Mesodermal cell (in vitro differentiated cells): ENCODE measurements at regions not wholly inside any gene's neighbourhood (a gene's known extent, or its start where the extent isn't known, plus 50 kb on each side); places are given as distances from the start of the nearest gene placed in this dataset.

Experiments used
- H3K27ac ChIP-seq: 2 replicates; pipeline ENCODE4 v1.7.0; 2013; ENCODE audit warnings: mild to moderate bottlenecking, low read depth, low read length, moderate library complexity; ENCODE audit not compliant: severe bottlenecking
- H3K36me3 ChIP-seq: 2 replicates; pipeline ENCODE4 v1.7.1; 2013; ENCODE audit warnings: mild to moderate bottlenecking, low read length, moderate library complexity; ENCODE audit not compliant: control insufficient read depth, insufficient read depth
- H3K4me1 ChIP-seq: one replicate; pipeline ENCODE4 v1.7.1; 2013; ENCODE audit warnings: mild to moderate bottlenecking, low read length; ENCODE audit not compliant: insufficient read depth, control insufficient read depth, poor library complexity, severe bottlenecking
- H3K4me3 ChIP-seq: 2 replicates; pipeline ENCODE4 v1.7.0; 2013; ENCODE audit warnings: low read length, control low read depth, mild to moderate bottlenecking; ENCODE audit not compliant: insufficient read depth, poor library complexity, severe bottlenecking; ENCODE audit errors: extremely low read depth
- H3K9me3 ChIP-seq: 2 replicates; pipeline ENCODE4 v1.7.1; 2013; ENCODE audit warnings: mild to moderate bottlenecking, low read length, moderate library complexity; ENCODE audit not compliant: control insufficient read depth
- WGBS, 2 experiments: methylation state at CpG; one replicate each; pipeline ENCODE4 v1.1.5; 2013; ENCODE audit warnings: missing lambda C conversion rate in 2 of 2; ENCODE audit not compliant: insufficient coverage in 2 of 2; 5-methylcytosine and 5-hydroxymethylcytosine counted together

- no peaks in the 10 kb centered on the region for H3K9me3 ChIP-seq
- 60 to 83% methylated on average over 1 to 11 of the region's 13 CpGs for WGBS, 2 experiments
- H3K4me1 ChIP-seq, result no peaks in the 10 kb centered on the region
- no peaks in the 10 kb centered on the region for H3K36me3 ChIP-seq
- H3K27ac ChIP-seq, result no peak overlapping the region
- H3K4me3 ChIP-seq, result no peak overlapping the region
Measured at GRCh38 chr17:77654850-77655249, 303.7 kb upstream of the TNRC6C start.

- 83 to 84% methylated on average over 2 to 4 of the region's 9 CpGs for WGBS, 2 experiments
- H3K4me1 ChIP-seq, result no peaks in the 10 kb centered on the region
- no peaks in the 10 kb centered on the region for H3K36me3 ChIP-seq
- H3K9me3 ChIP-seq, result no peaks in the 10 kb centered on the region
- H3K4me3 ChIP-seq, result no peak overlapping the region
- H3K27ac ChIP-seq, result no peak overlapping the region
Measured at GRCh38 chr17:77656054-77656453, 302.4 kb upstream of the TNRC6C start.

DNA sequence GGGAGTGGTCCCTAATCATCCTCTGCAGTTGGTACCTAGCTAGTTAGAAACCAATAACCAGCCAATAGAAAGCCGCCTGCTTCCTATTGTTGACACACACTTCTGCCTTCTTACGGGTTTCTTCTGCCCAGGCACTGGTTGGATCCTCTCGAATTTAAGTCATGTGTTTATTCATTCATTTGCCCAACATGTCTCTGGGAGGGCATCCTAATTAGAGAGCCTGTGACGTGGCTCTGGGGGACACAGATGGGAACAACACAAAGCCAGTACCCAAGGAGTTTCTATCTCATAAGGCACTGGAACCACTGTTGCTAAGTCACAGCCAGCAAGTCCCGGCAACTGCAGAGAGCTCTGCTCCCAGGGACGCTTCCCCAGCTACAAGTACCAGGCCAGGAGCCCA is 300.7 kb upstream of the TNRC6C start:
- H3K4me1 ChIP-seq, result no peaks in the 10 kb centered on the region

DNA sequence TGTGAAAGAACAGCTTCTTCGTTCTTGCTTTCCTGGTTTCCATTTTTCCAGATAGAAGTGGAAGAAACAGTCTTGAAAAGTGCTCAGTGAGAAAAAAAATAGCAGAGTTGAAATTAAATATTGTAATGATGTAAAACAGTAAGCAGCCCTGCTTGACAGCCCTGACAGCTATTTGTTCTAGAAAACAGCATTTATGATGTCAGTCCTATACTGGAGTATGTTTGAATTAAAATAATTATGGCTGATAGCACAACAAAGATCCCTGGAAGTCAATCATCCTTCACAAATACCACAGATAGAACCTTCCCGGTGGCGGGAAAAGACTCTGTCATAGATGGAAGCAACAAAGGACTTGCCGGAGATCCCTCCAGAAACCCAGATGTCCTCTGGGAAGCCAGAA is 298.0 kb upstream of the TNRC6C start:
- no peak overlapping the region for H3K4me3 ChIP-seq
- H3K27ac ChIP-seq, result no peak overlapping the region
- 90 to 94% methylated on average over 2 to 3 of the region's 4 CpGs for WGBS, 2 experiments
- peaks cover 5% of the 10 kb centered on the region for H3K9me3 ChIP-seq
- no peaks in the 10 kb centered on the region for H3K4me1 ChIP-seq
- no peaks in the 10 kb centered on the region for H3K36me3 ChIP-seq

More for the DNA sequence above, 300.7 kb upstream of the TNRC6C start:
- H3K9me3 ChIP-seq, result no peaks in the 10 kb centered on the region
- no peaks in the 10 kb centered on the region for H3K36me3 ChIP-seq
- WGBS, 2 experiments, result 85 to 87% methylated on average over 6 of the region's 6 CpGs
- no peak overlapping the region for H3K27ac ChIP-seq
- no peak overlapping the region for H3K4me3 ChIP-seq

- no peaks in the 10 kb centered on the region for H3K36me3 ChIP-seq
- 100% methylated on average over 1 to 2 of the region's 4 CpGs for WGBS, 2 experiments
Measured at GRCh38 chr17:77662833-77663232, 295.7 kb upstream of the TNRC6C start.

DNA sequence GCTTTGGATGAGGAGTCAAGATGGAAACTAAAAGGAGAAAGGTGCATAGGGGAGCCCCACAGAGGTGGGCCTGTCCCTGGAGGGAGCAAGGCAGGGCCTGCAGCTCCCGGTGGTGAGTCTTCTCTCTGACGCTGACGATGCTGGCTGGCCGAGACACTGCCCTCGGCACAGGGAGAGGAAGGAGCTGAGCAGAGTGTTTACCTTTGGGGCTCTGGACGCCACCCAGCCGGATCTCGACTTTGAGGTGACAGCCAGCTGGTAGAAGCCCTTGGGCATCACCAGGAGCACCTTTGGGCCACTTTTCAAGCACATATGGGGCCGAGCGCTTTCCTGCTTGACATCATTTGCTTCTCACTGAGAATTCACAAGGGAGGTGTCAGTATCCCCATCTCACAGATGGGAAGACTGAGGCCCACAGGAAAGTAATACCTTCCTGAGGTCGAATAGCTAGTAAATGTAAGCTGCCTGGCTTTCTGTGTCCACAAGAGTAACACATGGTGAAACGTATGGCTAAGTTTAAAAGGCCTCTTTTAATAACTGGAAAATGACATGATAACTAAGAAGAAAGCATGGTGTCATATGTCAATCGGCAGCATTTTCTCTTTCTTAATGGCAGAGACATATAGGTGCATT is 294.3 kb upstream of the TNRC6C start:
- WGBS, 2 experiments, result 92 to 93% methylated on average over 6 to 12 of the region's 13 CpGs
- peaks cover 3% of the 10 kb centered on the region for H3K4me1 ChIP-seq
- H3K36me3 ChIP-seq, result no peaks in the 10 kb centered on the region
- no peak overlapping the region for H3K4me3 ChIP-seq
- H3K9me3 ChIP-seq, result peaks cover 8% of the 10 kb centered on the region
- H3K27ac ChIP-seq, result no peak overlapping the region

More at GRCh38 chr17:77662833-77663232, 295.7 kb upstream of the TNRC6C start:
- H3K4me3 ChIP-seq, result no peak overlapping the region
- H3K27ac ChIP-seq, result no peak overlapping the region
- peaks cover 6% of the 10 kb centered on the region for H3K9me3 ChIP-seq
- H3K4me1 ChIP-seq, result peaks cover 3% of the 10 kb centered on the region

GRCh38 chr17:77665833-77666232 is 292.7 kb upstream of the TNRC6C start:
- no peaks in the 10 kb centered on the region for H3K36me3 ChIP-seq
- H3K9me3 ChIP-seq, result peaks cover 8% of the 10 kb centered on the region
- H3K27ac ChIP-seq, result no peak overlapping the region
- H3K4me1 ChIP-seq, result peaks cover 3% of the 10 kb centered on the region
- no peak overlapping the region for H3K4me3 ChIP-seq
- WGBS, 2 experiments, result 88 to 90% methylated on average over 2 to 3 of the region's 3 CpGs

- Histone ChIP-seq H3K27ac (no peak overlapping the region), H3K9me3 (peaks cover 8% of the 10 kb centered on the region), H3K4me3 (no peak overlapping the region), H3K4me1 (peaks cover 3% of the 10 kb centered on the region), H3K36me3 (no peaks in the 10 kb centered on the region)
- 93 to 94% methylated on average over 2 to 6 of the region's 6 CpGs for WGBS, 2 experiments
Measured at GRCh38 chr17:77666462-77666861, 292.0 kb upstream of the TNRC6C start.

DNA sequence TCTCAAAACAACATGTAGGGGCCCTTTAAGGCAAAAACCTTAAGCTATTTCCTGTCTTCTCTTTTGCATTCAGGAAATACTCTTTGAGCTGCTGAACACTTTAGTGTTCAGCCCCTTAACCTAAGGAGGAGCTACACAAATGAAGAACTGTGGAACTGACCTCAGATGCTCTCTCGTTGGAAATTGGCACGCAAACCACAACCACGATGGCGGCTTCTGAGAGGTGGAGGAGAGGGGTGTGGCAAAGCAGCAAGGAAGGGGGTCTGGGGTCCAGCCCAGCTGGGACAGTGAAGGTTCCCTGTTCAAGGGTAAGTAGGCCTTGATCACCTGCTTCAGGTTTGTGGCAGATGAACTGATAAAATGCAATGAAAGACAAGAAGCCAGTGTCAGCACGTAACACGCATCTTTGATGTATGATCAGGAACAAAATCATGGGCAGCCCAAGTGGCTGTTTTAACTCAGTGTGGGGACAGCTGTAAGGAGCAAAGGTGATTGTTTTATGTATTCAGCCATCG is 291.6 kb upstream of the TNRC6C start:
- no peak overlapping the region for H3K4me3 ChIP-seq
- no peak overlapping the region for H3K27ac ChIP-seq

GRCh38 chr17:77667478-77667877 is 291.0 kb upstream of the TNRC6C start:
- peaks cover 3% of the 10 kb centered on the region for H3K4me1 ChIP-seq
- H3K36me3 ChIP-seq, result no peaks in the 10 kb centered on the region
- H3K4me3 ChIP-seq, result no peak overlapping the region
- peaks cover 8% of the 10 kb centered on the region for H3K9me3 ChIP-seq
- H3K27ac ChIP-seq, result no peak overlapping the region
- 80 to 88% methylated on average over 1 of the region's 1 CpG for WGBS, 2 experiments

More for the DNA sequence above, 291.6 kb upstream of the TNRC6C start:
- WGBS, 2 experiments, result 93 to 96% methylated on average over 6 of the region's 7 CpGs
- peaks cover 8% of the 10 kb centered on the region for H3K9me3 ChIP-seq
- H3K36me3 ChIP-seq, result no peaks in the 10 kb centered on the region
- peaks cover 3% of the 10 kb centered on the region for H3K4me1 ChIP-seq

DNA sequence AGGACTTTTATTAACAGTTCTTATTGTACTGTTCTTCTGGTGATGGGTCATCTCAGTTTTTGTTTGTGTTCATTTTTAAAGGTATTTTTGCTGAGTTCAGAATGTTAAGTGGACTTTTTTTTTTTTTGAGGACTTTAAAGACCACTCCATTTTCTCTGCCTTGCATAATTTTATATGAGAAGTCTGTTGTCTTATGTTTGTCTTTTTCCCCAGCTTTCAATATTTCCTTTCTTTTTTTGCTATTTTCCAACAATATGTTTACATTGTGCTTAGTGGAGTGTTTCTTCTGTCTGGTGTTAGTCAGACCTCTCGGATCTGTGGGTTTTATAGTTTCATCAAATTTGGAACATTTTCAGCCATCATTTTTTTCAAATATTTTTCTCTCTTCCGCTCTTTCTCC is 290.0 kb upstream of the TNRC6C start:
- Histone ChIP-seq H3K4me1 (peaks cover 3% of the 10 kb centered on the region), H3K9me3 (peaks cover 3% of the 10 kb centered on the region), H3K4me3 (no peak overlapping the region), H3K36me3 (no peaks in the 10 kb centered on the region), H3K27ac (no peak overlapping the region)
- no CpG with 5 or more reads among the region's 2 CpGs for WGBS, 2 experiments
